Mesenchymal stem cell (in vitro differentiated cells and primary cell): ENCODE measurements at regions not wholly inside any gene's neighbourhood (a gene's known extent, or its start where the extent isn't known, plus 50 kb on each side); places are given as distances from the start of the nearest gene placed in this dataset.
"Not testable (repeated sequence)": the region's sequence is repeated elsewhere in the genome, so short reads cannot be mapped to it uniquely, and the experiment has no call there.

Experiments
- DNase-seq: peaks from one replicate; pipeline ENCODE4 v3.0.0-alpha.2; 2013
- H2AFZ ChIP-seq: one replicate; pipeline ENCODE4 v1.6.1; 2013; ENCODE audit warnings: low read depth, mild to moderate bottlenecking, control low read depth, inconsistent platforms, low read length, moderate library complexity
- H2AK5ac ChIP-seq: 2 replicates; pipeline ENCODE4 v1.6.1; 2013; ENCODE audit warnings: low read length, moderate library complexity, mild to moderate bottlenecking, inconsistent platforms; ENCODE audit not compliant: severe bottlenecking
- H2BK120ac ChIP-seq: one replicate; pipeline ENCODE4 v1.6.1; 2013; ENCODE audit warnings: low read depth, mild to moderate bottlenecking, inconsistent platforms, low read length, moderate library complexity
- H2BK12ac ChIP-seq, 2 experiments: one replicate each; pipeline ENCODE4 v1.6.1; 2013; ENCODE audit warnings: inconsistent platforms in 2 of 2, low read length in 2 of 2, mild to moderate bottlenecking in 2 of 2, moderate library complexity in 2 of 2, control low read depth in 1 of 2
- H2BK15ac ChIP-seq: one replicate; pipeline ENCODE4 v1.6.1; 2013; ENCODE audit warnings: mild to moderate bottlenecking, low read depth, inconsistent platforms; ENCODE audit not compliant: poor library complexity, severe bottlenecking
- H2BK5ac ChIP-seq: 2 replicates; pipeline ENCODE4 v1.6.1; 2013; ENCODE audit warnings: low read depth, mild to moderate bottlenecking, low read length, control low read depth, inconsistent platforms; ENCODE audit not compliant: poor library complexity, severe bottlenecking
- H3K14ac ChIP-seq, 2 experiments: one replicate each; pipeline ENCODE4 v1.6.1; 2013; ENCODE audit warnings: inconsistent platforms in 2 of 2, low read length in 2 of 2, control low read depth in 1 of 2, mild to moderate bottlenecking in 1 of 2, moderate library complexity in 1 of 2
- H3K18ac ChIP-seq, 2 experiments: one replicate each; pipeline ENCODE4 v1.6.1; 2013; ENCODE audit warnings: inconsistent platforms in 2 of 2, low read length in 2 of 2, control low read depth in 1 of 2, low read depth in 1 of 2, mild to moderate bottlenecking in 1 of 2
- H3K23ac ChIP-seq, 2 experiments: one replicate each; pipeline ENCODE4 v1.6.1; 2013; ENCODE audit warnings: inconsistent platforms in 2 of 2, low read length in 2 of 2, mild to moderate bottlenecking in 2 of 2, moderate library complexity in 2 of 2, control low read depth in 1 of 2
- H3K27ac ChIP-seq: 2 replicates; pipeline ENCODE4 v1.5.1; 2013; ENCODE audit warnings: mild to moderate bottlenecking, moderate library complexity, low read length, control low read depth, inconsistent platforms; ENCODE audit not compliant: poor library complexity, severe bottlenecking
- H3K27me3 ChIP-seq, 2 experiments: 2 replicates each; pipeline versions ENCODE4 v1.6.1 to v1.7.0; 2013; ENCODE audit warnings: low read length in 2 of 2, mild to moderate bottlenecking in 2 of 2, moderate library complexity in 2 of 2, control low read depth in 1 of 2, inconsistent platforms in 1 of 2; ENCODE audit not compliant: control insufficient read depth in 1 of 2, insufficient read depth in 1 of 2
- H3K36me3 ChIP-seq, 2 experiments: 2 replicates each; pipeline versions ENCODE4 v1.6.1 to v1.7.0; 2013; ENCODE audit warnings: low read length in 2 of 2, control low read depth in 1 of 2, inconsistent platforms in 1 of 2, low read depth in 1 of 2, mild to moderate bottlenecking in 1 of 2; ENCODE audit not compliant: insufficient read depth in 2 of 2, control insufficient read depth in 1 of 2
- H3K4ac ChIP-seq, 2 experiments: one replicate each; pipeline ENCODE4 v1.6.1; 2013; ENCODE audit warnings: inconsistent platforms in 2 of 2, low read length in 2 of 2, mild to moderate bottlenecking in 2 of 2, moderate library complexity in 2 of 2, control low read depth in 1 of 2, low read depth in 1 of 2
- H3K4me1 ChIP-seq: 2 replicates; pipeline ENCODE4 v1.6.1; 2013; ENCODE audit warnings: low read depth, low read length, control low read depth; ENCODE audit not compliant: control insufficient read depth, insufficient read depth
- H3K4me2 ChIP-seq: 2 replicates; pipeline ENCODE4 v1.6.1; 2013; ENCODE audit warnings: low read length, mild to moderate bottlenecking, inconsistent platforms; ENCODE audit not compliant: poor library complexity, severe bottlenecking
- H3K4me3 ChIP-seq, 2 experiments: 2 replicates each; pipeline versions ENCODE4 v1.5.1 to v1.7.0; 2013; ENCODE audit warnings: low read length in 2 of 2, mild to moderate bottlenecking in 2 of 2, control low read depth in 1 of 2, low read depth in 1 of 2; ENCODE audit not compliant: insufficient read depth in 1 of 2
- H3K79me1 ChIP-seq: replicated peaks from 2 replicates; pipeline ENCODE4 v1.6.1; 2013; ENCODE audit warnings: mild to moderate bottlenecking, control low read depth, low read length, inconsistent platforms; ENCODE audit not compliant: poor library complexity, severe bottlenecking
- H3K9ac ChIP-seq: 2 replicates; pipeline ENCODE4 v1.7.0; 2013; ENCODE audit warnings: mild to moderate bottlenecking, low read length, moderate library complexity
- H3K9me3 ChIP-seq: 2 replicates; pipeline ENCODE4 v1.7.0; 2013; ENCODE audit warnings: mild to moderate bottlenecking, low read length; ENCODE audit not compliant: control insufficient read depth
- H4K8ac ChIP-seq: one replicate; pipeline ENCODE4 v1.6.1; 2013; ENCODE audit warnings: inconsistent platforms, mild to moderate bottlenecking, low read length, moderate library complexity
- H4K91ac ChIP-seq: one replicate; pipeline ENCODE4 v1.6.1; 2013; ENCODE audit warnings: mild to moderate bottlenecking, low read length, inconsistent platforms
- WGBS: methylation state at CpG from one replicate; pipeline ENCODE4 v1.1.7; 2013; ENCODE audit warnings: mixed read lengths; 5-methylcytosine and 5-hydroxymethylcytosine counted together

DNA sequence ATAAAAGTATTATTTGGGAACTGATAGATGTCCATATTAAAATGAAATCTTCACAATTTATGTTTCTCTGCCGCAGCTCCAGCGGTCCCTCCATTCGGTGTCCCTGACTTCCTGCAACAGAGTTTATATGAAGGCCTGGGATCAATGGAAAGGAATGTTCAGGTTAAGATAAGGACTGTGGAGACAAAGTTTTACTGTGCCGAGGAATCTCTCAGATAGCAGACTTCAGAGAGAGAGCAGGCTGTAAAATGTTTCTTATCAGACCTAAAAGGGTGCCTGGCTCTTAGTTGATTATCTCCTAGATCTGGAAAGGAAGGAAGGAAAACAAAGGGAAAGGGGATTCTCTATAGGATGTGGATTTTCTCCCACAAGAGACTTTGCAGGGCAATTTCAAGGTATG, 193.7 kb upstream of the PIEZO2 start:
- H3K23ac ChIP-seq: no peak overlapping the region
- no peak overlapping the region for H3K4me3 ChIP-seq
- H2AFZ ChIP-seq: no peak overlapping the region
- no peak for DNase-seq
- H3K9me3 ChIP-seq: peaks cover 11% of the 10 kb centered on the region
- no peak overlapping the region for H3K4ac ChIP-seq
- no peak overlapping the region for H2AK5ac ChIP-seq
- no peak overlapping the region for H3K27ac ChIP-seq
- no peaks in the 10 kb centered on the region for H3K4me1 ChIP-seq
- WGBS: 75% methylated on average over 4 of the region's 4 CpGs
- no peak overlapping the region for H2BK120ac ChIP-seq
- H3K4me2 ChIP-seq: no peak overlapping the region
- H4K91ac ChIP-seq: no peak overlapping the region
- no peak overlapping the region for H2BK5ac ChIP-seq
- no peaks in the 10 kb centered on the region for H3K27me3 ChIP-seq
- H3K18ac ChIP-seq: no peak overlapping the region
- H3K14ac ChIP-seq: no peak overlapping the region
- no peak overlapping the region for H3K9ac ChIP-seq
- no peak overlapping the region for H4K8ac ChIP-seq
- no peaks in the 10 kb centered on the region for H3K79me1 ChIP-seq
- no peaks in the 10 kb centered on the region for H3K36me3 ChIP-seq
- no peak overlapping the region for H2BK12ac ChIP-seq
- no peak overlapping the region for H2BK15ac ChIP-seq

DNA sequence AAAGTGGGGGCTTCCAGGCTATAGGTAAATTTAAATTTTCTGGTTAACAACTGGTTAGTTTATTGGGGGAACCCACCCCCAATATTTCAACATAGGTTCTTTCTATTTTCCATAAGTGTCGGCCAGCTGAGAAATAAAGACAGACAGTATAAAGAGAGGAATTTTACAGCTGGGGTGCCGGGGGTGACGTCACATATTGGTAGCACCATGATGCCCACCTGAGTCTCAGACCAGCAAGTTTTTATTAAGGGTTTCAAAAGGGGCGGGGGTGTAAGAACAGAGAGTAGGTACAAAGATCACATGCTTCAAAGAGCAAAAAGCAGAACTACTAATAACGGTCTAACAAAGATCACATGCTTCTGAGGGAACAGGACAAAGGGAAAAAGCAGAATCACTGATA, 192.7 kb upstream of the PIEZO2 start:
- not testable (repeated sequence) for H3K79me1 ChIP-seq, H4K8ac ChIP-seq, H3K4me2 ChIP-seq, H3K4me1 ChIP-seq, H3K4ac ChIP-seq, H3K14ac ChIP-seq, H3K27me3 ChIP-seq, H2AFZ ChIP-seq, H3K9ac ChIP-seq, H2BK120ac ChIP-seq, H2BK5ac ChIP-seq, H2BK12ac ChIP-seq, H3K18ac ChIP-seq, H3K36me3 ChIP-seq, H3K23ac ChIP-seq, H3K4me3 ChIP-seq, H3K27ac ChIP-seq, DNase-seq, H2AK5ac ChIP-seq, H2BK15ac ChIP-seq, H3K9me3 ChIP-seq, H4K91ac ChIP-seq
- 86% methylated on average over 5 of the region's 5 CpGs for WGBS

DNA sequence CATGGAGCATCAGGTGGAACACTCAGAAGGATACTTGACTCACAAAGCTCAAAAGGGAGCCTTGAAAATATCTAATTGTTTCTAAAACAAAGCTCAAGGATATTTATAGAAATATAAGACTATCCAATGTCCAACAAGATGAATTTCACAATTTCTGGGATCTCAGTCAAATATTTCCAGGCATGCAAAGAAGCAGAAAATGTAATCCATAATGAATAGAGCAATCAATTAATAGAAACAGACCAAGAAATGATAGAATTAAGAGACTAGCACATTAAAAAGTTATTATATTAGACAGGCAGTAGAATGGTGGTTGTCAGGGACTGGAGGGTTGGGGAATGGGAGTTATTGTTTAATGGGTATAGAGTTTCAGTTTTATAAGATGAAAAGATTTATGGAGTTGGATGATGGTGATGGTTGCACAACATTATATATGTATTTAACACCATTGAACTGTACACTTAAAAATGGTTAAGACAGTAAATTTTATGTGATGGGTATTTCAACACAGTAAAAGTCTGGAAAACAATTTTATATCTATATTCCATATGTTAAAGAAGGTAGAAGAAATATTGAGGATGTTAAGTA, 189.9 kb upstream of the PIEZO2 start:
- no peaks in the 10 kb centered on the region for H3K9me3 ChIP-seq
- no peak for DNase-seq
- no peak overlapping the region for H3K18ac ChIP-seq
- no peaks in the 10 kb centered on the region for H3K36me3 ChIP-seq
- H3K23ac ChIP-seq: no peak overlapping the region
- no peak overlapping the region for H3K4ac ChIP-seq
- no peak overlapping the region for H4K8ac ChIP-seq
- H3K27ac ChIP-seq: no peak overlapping the region
- H2AK5ac ChIP-seq: no peak overlapping the region
- H3K4me1 ChIP-seq: peaks cover 1% of the 10 kb centered on the region
- H2BK12ac ChIP-seq: no peak overlapping the region
- H2BK15ac ChIP-seq: no peak overlapping the region
- H3K14ac ChIP-seq: no peak overlapping the region
- no peak overlapping the region for H3K9ac ChIP-seq
- H3K4me3 ChIP-seq: no peak overlapping the region
- no peaks in the 10 kb centered on the region for H3K27me3 ChIP-seq
- H4K91ac ChIP-seq: no peak overlapping the region
- H2BK120ac ChIP-seq: no peak overlapping the region
- no peak overlapping the region for H2BK5ac ChIP-seq
- H3K4me2 ChIP-seq: no peak overlapping the region
- H3K79me1 ChIP-seq: no peaks in the 10 kb centered on the region
- no peak overlapping the region for H2AFZ ChIP-seq

DNA sequence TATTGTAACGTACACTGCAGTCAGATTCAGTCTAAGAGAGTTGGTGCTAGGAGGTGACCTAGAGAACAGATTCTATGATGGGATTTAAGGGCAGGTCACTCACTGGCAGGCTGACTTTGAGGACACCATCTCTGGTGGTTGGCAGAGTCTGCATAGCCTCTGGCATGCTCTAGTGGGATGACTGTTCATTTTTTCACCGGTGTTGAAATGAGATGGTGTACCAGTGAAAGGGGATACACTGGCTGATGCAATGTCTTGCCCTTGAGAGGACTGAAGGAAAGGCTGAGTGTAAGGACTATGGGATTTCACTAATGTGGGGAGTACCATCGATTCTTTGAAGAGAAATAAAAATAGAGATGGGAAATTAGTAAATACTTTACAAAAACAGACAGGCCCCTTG, 186.9 kb upstream of the PIEZO2 start:
- no peak overlapping the region for H3K18ac ChIP-seq
- H3K14ac ChIP-seq: no peak overlapping the region
- no peak overlapping the region for H2BK120ac ChIP-seq
- no peaks in the 10 kb centered on the region for H3K27me3 ChIP-seq
- no peak overlapping the region for H2BK5ac ChIP-seq
- no peak overlapping the region for H2BK12ac ChIP-seq
- 96% methylated on average over 2 of the region's 3 CpGs for whole genome bisulfite sequencing
- H3K79me1 ChIP-seq: no peaks in the 10 kb centered on the region
- H4K91ac ChIP-seq: no peak overlapping the region
- H3K9ac ChIP-seq: no peak overlapping the region
- H3K27ac ChIP-seq: no peak overlapping the region
- H3K4me2 ChIP-seq: no peak overlapping the region
- no peaks in the 10 kb centered on the region for H3K36me3 ChIP-seq
- H4K8ac ChIP-seq: no peak overlapping the region
- no peak overlapping the region for H2AFZ ChIP-seq
- H3K4ac ChIP-seq: no peak overlapping the region
- no peak overlapping the region for H3K23ac ChIP-seq
- no peak overlapping the region for H3K4me3 ChIP-seq
- DNase-seq: no peak
- H3K4me1 ChIP-seq: peaks cover 1% of the 10 kb centered on the region
- H3K9me3 ChIP-seq: no peaks in the 10 kb centered on the region
- no peak overlapping the region for H2BK15ac ChIP-seq
- H2AK5ac ChIP-seq: no peak overlapping the region
